ENCODE measurements at regions not wholly inside any gene's neighbourhood (a gene's known extent, or its start where the extent isn't known, plus 50 kb on each side); places are given as distances from the start of the nearest gene placed in this dataset.

DNA sequence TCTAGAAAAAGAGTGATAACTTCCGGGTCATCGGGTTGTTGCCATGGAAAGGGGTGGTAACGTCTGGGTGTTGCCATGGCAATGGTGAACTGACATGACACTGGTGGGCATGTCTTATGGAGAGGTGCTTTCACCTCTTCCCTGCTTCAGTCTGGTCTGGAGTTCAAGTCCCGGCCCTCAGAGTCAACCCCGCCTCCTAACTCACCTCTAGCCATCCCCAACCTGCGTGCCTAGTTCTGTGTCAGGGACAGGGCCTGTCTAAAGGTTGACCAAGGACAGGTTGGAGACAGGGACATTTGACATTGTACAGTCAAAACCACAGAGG is 96.0 kb downstream of the LSM3 start:
- Histone ChIP-seq H3K9me3 (ENCODE audit: control insufficient read depth, low read depth, low read length) (no peaks in the 10 kb centered on the region), H3K27me3 (ENCODE audit: insufficient read depth, low read length) (no peaks in the 10 kb centered on the region), H3K23me2 (ENCODE audit: insufficient read length, low read depth, low read length, poor library complexity, severe bottlenecking) (no peaks in the 10 kb centered on the region), H4K91ac (ENCODE audit: insufficient read length, low read depth, low read length) (peak overlapping the region; percentile 49), H3K9ac (ENCODE audit: extremely low read depth, insufficient read length, low read length) (no peak overlapping the region), H3K79me1 (ENCODE audit: insufficient read depth, low read depth, low read length, poor library complexity, severe bottlenecking) (no peaks in the 10 kb centered on the region), H3K4me1 (ENCODE audit: insufficient read depth, low read length) (peaks cover 2% of the 10 kb centered on the region; the same call in 1 of the 2 replicates), H4K5ac (ENCODE audit: insufficient read length, low read depth, low read length) (no peak overlapping the region), H2BK12ac (ENCODE audit: insufficient read length, low read depth, low read length) (no peak overlapping the region), H3K23ac (ENCODE audit: insufficient read length, low read depth, low read length) (no peak overlapping the region), H2AK5ac (ENCODE audit: insufficient read length, low read length) (no peak overlapping the region), H2AFZ (ENCODE audit: low read length) (no peak overlapping the region), H3K14ac (ENCODE audit: insufficient read depth, low read length) (no peak overlapping the region), H2BK20ac (ENCODE audit: low read depth, low read length, poor library complexity, severe bottlenecking) (no peak overlapping the region), H3K56ac (ENCODE audit: insufficient read length, low read depth, low read length) (no peak overlapping the region), H3K27ac (ENCODE audit: insufficient read length, low read depth, low read length) (no peak overlapping the region), H3K79me2 (ENCODE audit: insufficient read depth, low read length) (no peaks in the 10 kb centered on the region), H2BK120ac (ENCODE audit: low read depth, low read length, poor library complexity, severe bottlenecking) (no peak overlapping the region), H4K20me1 (ENCODE audit: control insufficient read depth, insufficient read depth, insufficient read length) (no peaks in the 10 kb centered on the region), H3K4ac (ENCODE audit: low read depth, low read length) (no peak overlapping the region), H3K18ac (ENCODE audit: insufficient read length, low read depth, low read length) (no peak overlapping the region), H2BK5ac (ENCODE audit: insufficient read length, low read length) (no peak overlapping the region), H4K8ac (replicated peaks; ENCODE audit: insufficient read length, low read depth, low read length) (no peak overlapping the region), H3K4me2 (ENCODE audit: insufficient read depth, insufficient read length, low read length) (no peak overlapping the region), H3T11ph (ENCODE audit: low read length) (no peak overlapping the region), H2BK15ac (ENCODE audit: low read depth, low read length) (no peak overlapping the region)
- no peaks in the 10 kb centered on the region; a peak in 1 of 5 replicates for H3K9me3 Mint-ChIP-seq
- no CpG with 5 or more reads among the region's 6 CpGs for WGBS (ENCODE audit: extremely low coverage, insufficient read length, low lambda C conversion rate)
- no peak overlapping the region for H3K4me3 Mint-ChIP-seq
- no peak for TF ChIP-seq CTCF (conservative IDR thresholded peaks at IDR 0.05)
- no peaks in the 10 kb centered on the region for H3K36me3 Mint-ChIP-seq (ENCODE audit: insufficient read depth in 1 of 3, low read depth in 3 of 3)
- H3K27ac Mint-ChIP-seq: peak overlapping the region in 1 of 3 experiments; percentile 97; a peak in 2 of 7 replicates
- no peak for DNase-seq
- no peaks in the 10 kb centered on the region; the same call in none of the 2 replicates for H3K27me3 Mint-ChIP-seq (ENCODE audit: low read depth)
- H3K4me1 Mint-ChIP-seq: peaks cover 55 to 60% of the 10 kb centered on the region in 2 experiments
